ENCODE measurements at regions not wholly inside any gene's neighbourhood (a gene's known extent, or its start where the extent isn't known, plus 50 kb on each side); places are given as distances from the start of the nearest gene placed in this dataset.

- no peak for TF ChIP-seq CTCF (IDR thresholded peaks at IDR 0.05; ENCODE audit: low read length)
- TF ChIP-seq EZH2phosphoT487 (IDR thresholded peaks at IDR 0.05; ENCODE audit: low read length), result no peak
These were observed 430.5 kb upstream of the FAT3 start for GRCh38 chr11:91794146-91794545.
